SK-N-SH treated with all-trans-retinoic acid at 6 μM for 48 hours (cell line): ENCODE measurements at regions not wholly inside any gene's neighbourhood (a gene's known extent, or its start where the extent isn't known, plus 50 kb on each side); places are given as distances from the start of the nearest gene placed in this dataset.

Source experiments
- ATAC-seq: fragments of 200-7000 bp; cut with Tn5 transposase; 3 replicates; pipeline ENCODE4 v1.9.1; 2020; ENCODE audit warnings: mild to moderate bottlenecking, moderate library complexity
- CSDC2 ChIP-seq: fragments of 250-450 bp; sonication (Bioruptor Pico); IDR thresholded peaks from 2 replicates; pipeline ENCODE4 v1.5.0; 2020; ENCODE audit warnings: mild to moderate bottlenecking, moderate library complexity
- ESRRG ChIP-seq: fragments of 250-450 bp; sonication (Bioruptor Pico); IDR thresholded peaks from 2 replicates; pipeline ENCODE4 v1.6.1; 2021; ENCODE audit warnings: mild to moderate bottlenecking
- GLIS3 ChIP-seq: fragments of 250-450 bp; sonication (Bioruptor Pico); IDR thresholded peaks from 2 replicates; pipeline ENCODE4 v1.5.0; 2020; ENCODE audit warnings: mild to moderate bottlenecking, moderate library complexity
- ISL1 ChIP-seq: fragments of 250-450 bp; sonication (Bioruptor Pico); IDR thresholded peaks from 2 replicates; pipeline ENCODE4 v2.1.2; 2022; ENCODE audit warnings: mild to moderate bottlenecking, moderate library complexity
- OSR1 ChIP-seq: fragments of 250-450 bp; sonication (Bioruptor Pico); IDR thresholded peaks from 2 replicates; pipeline ENCODE4 v1.8.0; 2022; ENCODE audit warnings: moderate library complexity, mild to moderate bottlenecking, inconsistent platforms
- PPARA ChIP-seq: fragments of 250-450 bp; sonication (Bioruptor Pico); IDR thresholded peaks from 2 replicates; pipeline ENCODE4 v1.5.0; 2020; ENCODE audit warnings: mild to moderate bottlenecking, borderline replicate concordance
- RARB ChIP-seq: fragments of 250-450 bp; sonication (Bioruptor Pico); IDR thresholded peaks from 2 replicates; pipeline ENCODE4 v1.8.0; 2021; ENCODE audit warnings: mild to moderate bottlenecking, moderate library complexity
- SNAI2 ChIP-seq: fragments of 250-450 bp; sonication (Bioruptor Pico); IDR thresholded peaks from 2 replicates; pipeline ENCODE4 v1.5.0; 2020; ENCODE audit warnings: mild to moderate bottlenecking, moderate library complexity
- TCF4 ChIP-seq: fragments of 250-450 bp; sonication (Bioruptor Pico); IDR thresholded peaks from 2 replicates; pipeline ENCODE4 v1.8.0; 2021; ENCODE audit warnings: mild to moderate bottlenecking, moderate library complexity, borderline replicate concordance
- TOX ChIP-seq: fragments of 250-450 bp; sonication (Bioruptor Pico); IDR thresholded peaks from 2 replicates; pipeline ENCODE4 v1.8.0; 2021; ENCODE audit warnings: mild to moderate bottlenecking, moderate library complexity, borderline replicate concordance
- ZC3H10 ChIP-seq: fragments of 250-450 bp; sonication (Bioruptor Pico); IDR thresholded peaks from 2 replicates; pipeline ENCODE4 v1.5.1; 2021; ENCODE audit warnings: mild to moderate bottlenecking, moderate library complexity
- ZFP3 ChIP-seq: fragments of 250-450 bp; sonication (Bioruptor Pico); IDR thresholded peaks from 2 replicates; pipeline ENCODE4 v1.5.0; 2020; ENCODE audit warnings: mild to moderate bottlenecking, moderate library complexity
- ZFP30 ChIP-seq: fragments of 450-650 bp; formaldehyde crosslinking; IDR thresholded peaks from 2 replicates; pipeline ENCODE4 v1.5.0; 2022; ENCODE audit warnings: mild to moderate bottlenecking, moderate library complexity
- ZNF565 ChIP-seq: fragments of 450-650 bp; formaldehyde crosslinking; conservative IDR thresholded peaks from 2 replicates; pipeline ENCODE4 v1.5.0; 2020; ENCODE audit warnings: low read depth, mild to moderate bottlenecking, moderate library complexity
- ZNF70 ChIP-seq: fragments of 450-650 bp; formaldehyde crosslinking; IDR thresholded peaks from 2 replicates; pipeline ENCODE4 v1.5.0; 2020; ENCODE audit warnings: mild to moderate bottlenecking, moderate library complexity
- ZNF8 ChIP-seq: fragments of 450-650 bp; formaldehyde crosslinking; IDR thresholded peaks from 2 replicates; pipeline ENCODE4 v1.5.0; 2020; ENCODE audit warnings: mild to moderate bottlenecking, moderate library complexity
- TF ChIP-seq, protein P1 (sequence below): fragments of 250-450 bp; sonication (Bioruptor Pico); IDR thresholded peaks from 2 replicates; pipeline ENCODE4 v1.5.1; 2020; ENCODE audit warnings: low read depth, mild to moderate bottlenecking, moderate library complexity
- TF ChIP-seq, protein P2 (sequence below): fragments of 250-450 bp; sonication (Bioruptor Pico); IDR thresholded peaks from 2 replicates; pipeline ENCODE4 v1.8.0; 2021; ENCODE audit warnings: low read depth, mild to moderate bottlenecking, moderate library complexity, borderline replicate concordance
- TF ChIP-seq, protein P3 (sequence below): fragments of 250-450 bp; sonication (Bioruptor Pico); IDR thresholded peaks from 2 replicates; pipeline ENCODE4 v1.5.1; 2021; ENCODE audit warnings: mild to moderate bottlenecking, moderate library complexity
- TF ChIP-seq, protein P4 (sequence below): fragments of 250-450 bp; sonication (Bioruptor Pico); IDR thresholded peaks from 2 replicates; pipeline ENCODE4 v1.5.0; 2020; ENCODE audit warnings: mild to moderate bottlenecking, moderate library complexity

DNA sequence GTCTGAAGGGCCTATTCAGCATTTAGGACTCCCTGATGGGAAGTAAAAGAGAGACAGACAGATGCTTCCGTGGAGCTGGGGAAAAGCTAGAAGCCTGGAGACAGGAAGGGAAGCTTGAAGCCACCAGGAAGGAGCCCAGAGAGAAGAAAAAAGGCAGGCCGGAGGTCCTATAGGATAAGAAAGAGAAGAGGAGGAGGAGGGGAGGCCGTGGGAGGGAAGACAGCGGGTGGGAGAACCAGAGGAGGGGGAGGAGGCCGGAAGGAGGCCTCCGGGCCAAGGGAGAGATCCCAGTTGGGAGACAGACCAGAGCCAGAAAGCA is 107.1 kb upstream of the PKDCC start:
- TF ChIP-seq ZC3H10 (no peak), ZFP3 (CRISPR knock-in tag) (no peak), ZFP30 (no peak), TCF4 (CRISPR knock-in tag) (no peak), ZNF565 (CRISPR knock-in tag) (no peak), CSDC2 (CRISPR knock-in tag) (no peak), GLIS3 (no peak), ZNF70 (CRISPR knock-in tag) (no peak), RARB (CRISPR knock-in tag) (no peak), OSR1 (CRISPR knock-in tag) (no peak)
- TF ChIP-seq, protein P1, sequence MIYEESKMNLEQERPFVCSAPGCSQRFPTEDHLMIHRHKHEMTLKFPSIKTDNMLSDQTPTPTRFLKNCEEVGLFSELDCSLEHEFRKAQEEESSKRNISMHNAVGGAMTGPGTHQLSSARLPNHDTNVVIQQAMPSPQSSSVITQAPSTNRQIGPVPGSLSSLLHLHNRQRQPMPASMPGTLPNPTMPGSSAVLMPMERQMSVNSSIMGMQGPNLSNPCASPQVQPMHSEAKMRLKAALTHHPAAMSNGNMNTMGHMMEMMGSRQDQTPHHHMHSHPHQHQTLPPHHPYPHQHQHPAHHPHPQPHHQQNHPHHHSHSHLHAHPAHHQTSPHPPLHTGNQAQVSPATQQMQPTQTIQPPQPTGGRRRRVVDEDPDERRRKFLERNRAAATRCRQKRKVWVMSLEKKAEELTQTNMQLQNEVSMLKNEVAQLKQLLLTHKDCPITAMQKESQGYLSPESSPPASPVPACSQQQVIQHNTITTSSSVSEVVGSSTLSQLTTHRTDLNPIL (CRISPR knock-in tag), result no peak
- TF ChIP-seq, protein P2, sequence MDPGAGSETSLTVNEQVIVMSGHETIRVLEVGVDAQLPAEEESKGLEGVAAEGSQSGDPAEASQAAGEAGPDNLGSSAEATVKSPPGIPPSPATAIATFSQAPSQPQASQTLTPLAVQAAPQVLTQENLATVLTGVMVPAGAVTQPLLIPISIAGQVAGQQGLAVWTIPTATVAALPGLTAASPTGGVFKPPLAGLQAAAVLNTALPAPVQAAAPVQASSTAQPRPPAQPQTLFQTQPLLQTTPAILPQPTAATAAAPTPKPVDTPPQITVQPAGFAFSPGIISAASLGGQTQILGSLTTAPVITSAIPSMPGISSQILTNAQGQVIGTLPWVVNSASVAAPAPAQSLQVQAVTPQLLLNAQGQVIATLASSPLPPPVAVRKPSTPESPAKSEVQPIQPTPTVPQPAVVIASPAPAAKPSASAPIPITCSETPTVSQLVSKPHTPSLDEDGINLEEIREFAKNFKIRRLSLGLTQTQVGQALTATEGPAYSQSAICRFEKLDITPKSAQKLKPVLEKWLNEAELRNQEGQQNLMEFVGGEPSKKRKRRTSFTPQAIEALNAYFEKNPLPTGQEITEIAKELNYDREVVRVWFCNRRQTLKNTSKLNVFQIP (CRISPR knock-in tag), result no peak
- TF ChIP-seq, protein P3, sequence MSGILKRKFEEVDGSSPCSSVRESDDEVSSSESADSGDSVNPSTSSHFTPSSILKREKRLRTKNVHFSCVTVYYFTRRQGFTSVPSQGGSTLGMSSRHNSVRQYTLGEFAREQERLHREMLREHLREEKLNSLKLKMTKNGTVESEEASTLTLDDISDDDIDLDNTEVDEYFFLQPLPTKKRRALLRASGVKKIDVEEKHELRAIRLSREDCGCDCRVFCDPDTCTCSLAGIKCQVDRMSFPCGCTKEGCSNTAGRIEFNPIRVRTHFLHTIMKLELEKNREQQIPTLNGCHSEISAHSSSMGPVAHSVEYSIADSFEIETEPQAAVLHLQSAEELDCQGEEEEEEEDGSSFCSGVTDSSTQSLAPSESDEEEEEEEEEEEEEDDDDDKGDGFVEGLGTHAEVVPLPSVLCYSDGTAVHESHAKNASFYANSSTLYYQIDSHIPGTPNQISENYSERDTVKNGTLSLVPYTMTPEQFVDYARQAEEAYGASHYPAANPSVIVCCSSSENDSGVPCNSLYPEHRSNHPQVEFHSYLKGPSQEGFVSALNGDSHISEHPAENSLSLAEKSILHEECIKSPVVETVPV (CRISPR knock-in tag), result no peak
- TF ChIP-seq, protein P4, sequence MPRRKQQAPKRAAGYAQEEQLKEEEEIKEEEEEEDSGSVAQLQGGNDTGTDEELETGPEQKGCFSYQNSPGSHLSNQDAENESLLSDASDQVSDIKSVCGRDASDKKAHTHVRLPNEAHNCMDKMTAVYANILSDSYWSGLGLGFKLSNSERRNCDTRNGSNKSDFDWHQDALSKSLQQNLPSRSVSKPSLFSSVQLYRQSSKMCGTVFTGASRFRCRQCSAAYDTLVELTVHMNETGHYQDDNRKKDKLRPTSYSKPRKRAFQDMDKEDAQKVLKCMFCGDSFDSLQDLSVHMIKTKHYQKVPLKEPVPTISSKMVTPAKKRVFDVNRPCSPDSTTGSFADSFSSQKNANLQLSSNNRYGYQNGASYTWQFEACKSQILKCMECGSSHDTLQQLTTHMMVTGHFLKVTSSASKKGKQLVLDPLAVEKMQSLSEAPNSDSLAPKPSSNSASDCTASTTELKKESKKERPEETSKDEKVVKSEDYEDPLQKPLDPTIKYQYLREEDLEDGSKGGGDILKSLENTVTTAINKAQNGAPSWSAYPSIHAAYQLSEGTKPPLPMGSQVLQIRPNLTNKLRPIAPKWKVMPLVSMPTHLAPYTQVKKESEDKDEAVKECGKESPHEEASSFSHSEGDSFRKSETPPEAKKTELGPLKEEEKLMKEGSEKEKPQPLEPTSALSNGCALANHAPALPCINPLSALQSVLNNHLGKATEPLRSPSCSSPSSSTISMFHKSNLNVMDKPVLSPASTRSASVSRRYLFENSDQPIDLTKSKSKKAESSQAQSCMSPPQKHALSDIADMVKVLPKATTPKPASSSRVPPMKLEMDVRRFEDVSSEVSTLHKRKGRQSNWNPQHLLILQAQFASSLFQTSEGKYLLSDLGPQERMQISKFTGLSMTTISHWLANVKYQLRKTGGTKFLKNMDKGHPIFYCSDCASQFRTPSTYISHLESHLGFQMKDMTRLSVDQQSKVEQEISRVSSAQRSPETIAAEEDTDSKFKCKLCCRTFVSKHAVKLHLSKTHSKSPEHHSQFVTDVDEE (CRISPR knock-in tag), result no peak
- no peak for ATAC-seq

DNA sequence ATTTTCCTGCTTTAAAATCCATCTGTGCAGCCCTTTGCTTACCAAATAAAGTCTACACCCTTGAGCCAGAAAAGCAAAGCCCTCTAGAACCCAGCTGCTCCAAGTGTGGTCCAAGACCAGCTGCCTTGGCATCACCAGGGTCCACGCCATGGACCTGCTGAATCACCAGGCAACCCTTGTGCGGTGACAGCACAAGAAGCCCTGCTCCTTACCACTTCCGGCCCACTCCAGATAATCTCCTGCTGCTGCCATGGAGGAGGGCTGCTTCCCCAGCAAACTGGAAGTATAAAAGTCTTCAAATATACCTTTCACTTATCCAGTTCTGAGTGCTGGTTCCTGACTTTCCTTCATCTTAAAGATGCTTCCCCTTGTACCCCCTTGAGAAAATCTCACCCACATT is 106.0 kb upstream of the PKDCC start:
- TF ChIP-seq, protein P2 (CRISPR knock-in tag), result no peak
- TF ChIP-seq TCF4 (CRISPR knock-in tag), result no peak
- no peak for TF ChIP-seq TOX (CRISPR knock-in tag)
- no peak for TF ChIP-seq ZC3H10
- TF ChIP-seq ZNF8 (CRISPR knock-in tag), result no peak
- no peak for TF ChIP-seq ISL1 (CRISPR knock-in tag)
- TF ChIP-seq, protein P4 (CRISPR knock-in tag), result no peak
- TF ChIP-seq CSDC2 (CRISPR knock-in tag), result no peak
- TF ChIP-seq RARB (CRISPR knock-in tag), result no peak
- no peak for TF ChIP-seq ESRRG (CRISPR knock-in tag)
- no peak for TF ChIP-seq OSR1 (CRISPR knock-in tag)
- TF ChIP-seq ZNF565 (CRISPR knock-in tag), result no peak
- no peak for TF ChIP-seq ZFP30
- no peak for TF ChIP-seq ZNF70 (CRISPR knock-in tag)
- no peak for ATAC-seq

DNA sequence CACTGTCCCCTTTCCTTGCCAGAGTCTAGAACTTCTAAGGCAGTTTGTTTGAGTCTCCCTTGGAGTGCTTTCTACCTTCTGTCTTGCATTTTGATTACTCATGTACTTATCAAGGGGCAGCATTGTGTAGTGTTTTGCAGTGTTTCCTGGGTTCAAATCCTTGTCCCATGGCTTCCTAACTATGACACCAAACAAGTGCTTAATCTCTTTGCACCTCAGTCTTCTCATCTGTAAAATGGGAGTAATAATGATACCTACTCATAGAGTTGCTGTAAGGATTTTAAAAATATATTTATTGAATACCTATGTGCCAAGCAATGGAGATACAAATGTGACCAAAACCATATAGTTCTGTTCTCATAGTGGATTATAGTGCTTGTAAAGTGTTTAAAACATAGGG is 105.5 kb upstream of the PKDCC start:
- no peak for ATAC-seq
- TF ChIP-seq, protein P4 (CRISPR knock-in tag), result no peak
- TF ChIP-seq ZNF8 (CRISPR knock-in tag), result no peak
- TF ChIP-seq TCF4 (CRISPR knock-in tag), result no peak
- TF ChIP-seq SNAI2 (CRISPR knock-in tag), result no peak
- no peak for TF ChIP-seq GLIS3
- TF ChIP-seq PPARA (CRISPR knock-in tag), result no peak
- no peak for TF ChIP-seq OSR1 (CRISPR knock-in tag)
- TF ChIP-seq ZFP3 (CRISPR knock-in tag), result no peak
- no peak for TF ChIP-seq ZC3H10
- TF ChIP-seq ISL1 (CRISPR knock-in tag), result no peak
- TF ChIP-seq CSDC2 (CRISPR knock-in tag), result no peak
